GM23248 (cell line): ENCODE measurements at regions not wholly inside any gene's neighbourhood (a gene's known extent, or its start where the extent isn't known, plus 50 kb on each side); places are given as distances from the start of the nearest gene placed in this dataset.

Experiments used
- DNase-seq: peaks from one replicate; pipeline ENCODE4 v3.0.0-alpha.2; 2015
- H2AFZ ChIP-seq: fragments of 200-600 bp; sonication (generic); 2 replicates; pipeline ENCODE4 v1.6.1; 2016; ENCODE audit warnings: antibody characterized with exemption
- H3F3A ChIP-seq: fragments of 200-600 bp; sonication (generic); 2 replicates; pipeline ENCODE4 v1.6.1; 2016; ENCODE audit warnings: mild to moderate bottlenecking, antibody characterized with exemption, mixed run types; ENCODE audit not compliant: insufficient read depth
- H3K27ac ChIP-seq: fragments of 200-600 bp; sonication (generic); 2 replicates; pipeline ENCODE4 v1.5.1; 2016; ENCODE audit warnings: mild to moderate bottlenecking
- H3K27me3 ChIP-seq: fragments of 200-600 bp; sonication (generic); replicated peaks from 2 replicates; pipeline ENCODE4 v1.6.1; 2016; ENCODE audit warnings: mild to moderate bottlenecking; ENCODE audit not compliant: insufficient read depth
- H3K36me3 ChIP-seq: fragments of 200-600 bp; sonication (generic); 2 replicates; pipeline ENCODE4 v1.6.1; 2016; ENCODE audit warnings: low read depth, mild to moderate bottlenecking
- H3K4me1 ChIP-seq: fragments of 200-600 bp; sonication (generic); 2 replicates; pipeline ENCODE4 v1.6.1; 2016; ENCODE audit warnings: mild to moderate bottlenecking; ENCODE audit not compliant: insufficient read depth
- H3K4me2 ChIP-seq: fragments of 200-600 bp; sonication (generic); one replicate; pipeline ENCODE4 v1.6.1; 2016; ENCODE audit warnings: mild to moderate bottlenecking; ENCODE audit not compliant: unreplicated experiment
- H3K4me3 ChIP-seq: fragments of 200-600 bp; sonication (generic); 2 replicates; pipeline ENCODE4 v1.5.1; 2016; ENCODE audit warnings: mild to moderate bottlenecking
- H3K79me2 ChIP-seq: fragments of 200-600 bp; sonication (generic); 2 replicates; pipeline ENCODE4 v1.6.1; 2016; ENCODE audit warnings: mild to moderate bottlenecking; ENCODE audit not compliant: insufficient read depth
- H3K9ac ChIP-seq: fragments of 200-600 bp; sonication (generic); 2 replicates; pipeline ENCODE4 v1.6.1; 2016; ENCODE audit warnings: mild to moderate bottlenecking
- H3K9me2 ChIP-seq: fragments of 200-600 bp; sonication (generic); 2 replicates; pipeline ENCODE4 v1.6.1; 2016; ENCODE audit warnings: mixed run types, mild to moderate bottlenecking, moderate library complexity; ENCODE audit not compliant: insufficient read depth
- H3K9me3 ChIP-seq: fragments of 200-600 bp; sonication (generic); one replicate; pipeline ENCODE4 v1.6.1; 2017; ENCODE audit warnings: low read depth
- H4K20me1 ChIP-seq: fragments of 200-600 bp; sonication (generic); 2 replicates; pipeline ENCODE4 v1.6.0; 2016; ENCODE audit not compliant: insufficient read depth
- EZH2 ChIP-seq: fragments of 200-600 bp; sonication (generic); IDR thresholded peaks from 2 replicates; pipeline ENCODE4 v1.6.1; 2018; ENCODE audit warnings: antibody characterized with exemption, mild to moderate bottlenecking; ENCODE audit not compliant: insufficient read depth, poor library complexity, severe bottlenecking
- EZH2phosphoT487 ChIP-seq: fragments of 200-600 bp; sonication (generic); IDR thresholded peaks from 2 replicates; pipeline ENCODE4 v1.6.1; 2018; ENCODE audit warnings: antibody characterized with exemption, moderate library complexity, mild to moderate bottlenecking, low read depth; ENCODE audit not compliant: insufficient read depth
- WGBS, 2 experiments: methylation state at CpG; one replicate each; pipeline ENCODE4 v1.1.6; 2015 to 2017; ENCODE audit warnings: low lambda C conversion rate in 2 of 2, low coverage in 1 of 2; ENCODE audit errors: missing lambda C conversion rate in 2 of 2; 5-methylcytosine and 5-hydroxymethylcytosine counted together
- in situ Hi-C: fragments of 300-500 bp; cut with MboI; formaldehyde crosslinking; loops from 2 replicates; pipeline ENCODE4 v1.15.0; 2020

GRCh38 chr5:126274076-126274762 is 149.0 kb upstream of the GRAMD2B start:
- H3K79me2 ChIP-seq = no peaks in the 10 kb centered on the region
- in situ Hi-C loops = no loop called here
- no peaks in the 10 kb centered on the region for H3K9me3 ChIP-seq
- TF ChIP-seq EZH2phosphoT487 = no peak
- no peak for TF ChIP-seq EZH2
- DNase-seq = no peak
- no peaks in the 10 kb centered on the region for H3K27me3 ChIP-seq
- no peaks in the 10 kb centered on the region for H3K9me2 ChIP-seq
- H3K9ac ChIP-seq = no peak overlapping the region
- no peaks in the 10 kb centered on the region for H3K36me3 ChIP-seq
- no peak overlapping the region for H3K4me3 ChIP-seq
- no peaks in the 10 kb centered on the region for H3F3A ChIP-seq
- no peaks in the 10 kb centered on the region for H3K4me1 ChIP-seq
- no peak overlapping the region for H3K4me2 ChIP-seq
- no peak overlapping the region for H2AFZ ChIP-seq
- WGBS, 2 experiments = 1 to 7% methylated on average over 2 of the region's 2 CpGs
- H3K27ac ChIP-seq = no peak overlapping the region
- no peaks in the 10 kb centered on the region for H4K20me1 ChIP-seq

DNA sequence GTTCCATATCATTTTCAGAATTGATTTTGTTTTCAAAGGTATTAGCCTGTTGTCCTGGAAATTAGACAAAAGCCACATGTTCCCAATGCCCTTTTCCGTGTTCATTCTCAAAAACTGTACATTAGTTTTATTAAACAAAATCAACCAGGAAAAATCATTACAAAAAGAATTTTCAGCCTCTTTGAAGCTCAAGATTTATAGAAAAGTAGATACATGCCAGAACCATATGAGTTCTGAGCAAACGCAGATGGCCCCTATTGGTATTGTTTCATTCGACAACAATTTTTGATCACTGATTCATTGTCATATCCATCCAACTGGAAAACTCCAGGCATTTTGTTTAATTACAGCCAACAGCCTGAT is 148.5 kb upstream of the GRAMD2B start:
- H3F3A ChIP-seq = no peaks in the 10 kb centered on the region

GRCh38 chr5:126277762-126278161 is 145.4 kb upstream of the GRAMD2B start:
- in situ Hi-C loops = no loop called here
- H3K4me2 ChIP-seq = no peak overlapping the region

More for the DNA sequence above, 148.5 kb upstream of the GRAMD2B start:
- Histone ChIP-seq H3K79me2 (no peaks in the 10 kb centered on the region), H3K9me2 (no peaks in the 10 kb centered on the region), H4K20me1 (no peaks in the 10 kb centered on the region), H2AFZ (no peak overlapping the region), H3K4me3 (no peak overlapping the region), H3K4me1 (no peaks in the 10 kb centered on the region), H3K36me3 (no peaks in the 10 kb centered on the region), H3K9me3 (no peaks in the 10 kb centered on the region), H3K27ac (no peak overlapping the region), H3K9ac (no peak overlapping the region), H3K4me2 (no peak overlapping the region), H3K27me3 (no peaks in the 10 kb centered on the region)
- DNase-seq = no peak
- in situ Hi-C loops = no loop called here
- 1 to 2% methylated on average over 3 of the region's 3 CpGs for WGBS, 2 experiments
- TF ChIP-seq EZH2 (no peak), EZH2phosphoT487 (no peak)

DNA sequence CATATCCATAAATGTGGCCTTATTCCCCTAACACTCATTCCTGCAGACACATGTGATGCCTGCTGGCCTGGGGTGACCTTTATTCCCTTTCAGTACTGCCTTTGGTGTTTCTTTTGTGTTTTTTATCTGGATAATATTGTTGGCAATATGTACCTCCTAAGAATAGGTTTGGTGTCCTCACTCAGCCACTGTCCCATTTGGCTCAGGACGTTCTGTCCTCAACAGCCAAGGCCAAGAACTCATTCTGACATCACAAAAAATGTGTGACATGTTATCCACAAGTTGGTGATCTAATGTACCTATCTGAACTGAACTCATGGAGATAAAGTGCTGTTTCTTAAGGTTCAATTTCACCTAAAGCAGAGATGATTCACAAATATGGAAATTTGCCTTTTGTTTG is 142.9 kb upstream of the GRAMD2B start:
- Histone ChIP-seq H3K79me2 (no peaks in the 10 kb centered on the region), H3K9ac (no peak overlapping the region), H4K20me1 (no peaks in the 10 kb centered on the region), H3K4me3 (no peak overlapping the region), H3K27ac (no peak overlapping the region), H3K4me1 (no peaks in the 10 kb centered on the region), H2AFZ (no peak overlapping the region), H3F3A (no peaks in the 10 kb centered on the region), H3K36me3 (no peaks in the 10 kb centered on the region), H3K9me2 (no peaks in the 10 kb centered on the region), H3K9me3 (no peaks in the 10 kb centered on the region), H3K4me2 (no peak overlapping the region), H3K27me3 (no peaks in the 10 kb centered on the region)
- WGBS, 2 experiments = 25 to 28% methylated on average over 1 of the region's 1 CpG
- DNase-seq = no peak
- no peak for TF ChIP-seq EZH2
- TF ChIP-seq EZH2phosphoT487 = no peak
- in situ Hi-C loops = no loop called here

More at GRCh38 chr5:126277762-126278161, 145.4 kb upstream of the GRAMD2B start:
- Histone ChIP-seq H3K79me2 (no peaks in the 10 kb centered on the region), H3K9me2 (no peaks in the 10 kb centered on the region), H3K9me3 (no peaks in the 10 kb centered on the region), H3K4me1 (no peaks in the 10 kb centered on the region), H3K9ac (no peak overlapping the region), H4K20me1 (no peaks in the 10 kb centered on the region), H3K4me3 (no peak overlapping the region), H3K36me3 (no peaks in the 10 kb centered on the region), H3K27me3 (no peaks in the 10 kb centered on the region), H2AFZ (no peak overlapping the region), H3K27ac (no peak overlapping the region), H3F3A (no peaks in the 10 kb centered on the region)
- no peak for DNase-seq
- no peak for TF ChIP-seq EZH2phosphoT487
- TF ChIP-seq EZH2 = no peak

GRCh38 chr5:126280846-126281245 is 142.4 kb upstream of the GRAMD2B start:
- Histone ChIP-seq H3K4me3 (no peak overlapping the region), H3K4me1 (no peaks in the 10 kb centered on the region), H4K20me1 (no peaks in the 10 kb centered on the region), H2AFZ (no peak overlapping the region), H3K27ac (no peak overlapping the region), H3K36me3 (no peaks in the 10 kb centered on the region), H3K4me2 (no peak overlapping the region), H3K9ac (no peak overlapping the region), H3K27me3 (no peaks in the 10 kb centered on the region), H3K9me3 (no peaks in the 10 kb centered on the region), H3K79me2 (no peaks in the 10 kb centered on the region), H3F3A (no peaks in the 10 kb centered on the region), H3K9me2 (no peaks in the 10 kb centered on the region)
- DNase-seq = no peak
- in situ Hi-C loops = no loop called here
- TF ChIP-seq EZH2 = no peak
- no peak for TF ChIP-seq EZH2phosphoT487
